ENCODE measurements at regions not wholly inside any gene's neighbourhood (a gene's known extent, or its start where the extent isn't known, plus 50 kb on each side); places are given as distances from the start of the nearest gene placed in this dataset.
A peak's percentile ranks its signal among the peaks of the same experiment; 100 is the strongest.

DNA sequence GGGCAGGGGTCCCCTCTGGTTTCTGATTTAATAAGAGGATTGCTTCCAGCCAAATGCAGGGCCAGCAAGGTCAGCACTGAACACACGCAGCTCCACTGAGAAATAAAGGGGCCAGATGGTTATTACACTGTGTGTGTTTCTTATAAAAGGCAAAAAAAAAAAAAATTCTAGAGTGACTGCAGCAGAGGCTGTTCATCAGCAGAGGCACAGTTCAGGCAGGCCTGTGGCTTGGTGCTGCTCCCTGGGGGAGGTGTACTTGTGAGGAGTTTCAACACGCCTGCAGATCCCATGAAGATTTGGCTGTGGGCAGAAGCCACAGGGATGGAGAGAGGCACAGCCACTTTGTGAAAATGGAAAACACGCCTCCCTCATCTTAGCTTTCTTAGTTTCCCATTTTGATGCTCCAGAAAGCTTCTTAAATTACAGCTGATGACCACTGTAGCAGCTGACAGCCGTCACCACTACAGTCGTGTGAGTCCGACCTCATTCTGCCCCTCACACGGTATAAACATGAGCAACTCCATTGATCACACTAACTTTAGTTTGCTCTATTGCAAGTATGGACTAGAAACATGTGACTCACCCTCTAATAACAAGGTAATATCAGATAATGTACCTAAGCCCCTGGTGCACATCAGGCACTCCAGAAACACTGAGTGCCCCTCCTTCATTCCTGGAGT lies 726.5 kb upstream of the RAB6C start:
- intact Hi-C loops (cut with DNase I): no loop called here
- H3K27ac ChIP-seq: no peak overlapping the region

DNA sequence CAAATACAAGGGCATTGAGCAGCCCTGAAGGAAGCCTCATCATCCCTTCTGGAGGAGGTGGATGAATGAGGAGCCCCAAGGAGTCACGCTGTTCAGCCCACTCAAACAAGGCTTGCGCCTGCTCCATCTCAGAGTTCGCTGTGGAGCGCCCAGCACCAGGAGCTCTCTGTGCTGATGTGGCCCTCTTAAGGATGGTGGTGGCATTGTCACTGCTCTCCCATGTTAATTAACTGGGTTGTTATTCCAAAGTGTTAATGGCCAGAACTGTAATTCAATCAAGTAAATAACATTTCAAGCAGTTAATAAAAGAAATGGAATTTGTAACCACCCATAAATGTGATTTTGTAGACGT lies 726.0 kb upstream of the RAB6C start:
- DNase-seq: no peak
- Histone ChIP-seq H3K36me3 (no peaks in the 10 kb centered on the region), H3K27ac (no peak overlapping the region), H3K9me3 (no peaks in the 10 kb centered on the region), H3K4me3 (no peak overlapping the region), H3K4me1 (no peaks in the 10 kb centered on the region), H3K27me3 (no peaks in the 10 kb centered on the region)
- peak; percentile 18 for ATAC-seq
- intact Hi-C loops (cut with DNase I): no loop called here
- TF ChIP-seq, protein P1, sequence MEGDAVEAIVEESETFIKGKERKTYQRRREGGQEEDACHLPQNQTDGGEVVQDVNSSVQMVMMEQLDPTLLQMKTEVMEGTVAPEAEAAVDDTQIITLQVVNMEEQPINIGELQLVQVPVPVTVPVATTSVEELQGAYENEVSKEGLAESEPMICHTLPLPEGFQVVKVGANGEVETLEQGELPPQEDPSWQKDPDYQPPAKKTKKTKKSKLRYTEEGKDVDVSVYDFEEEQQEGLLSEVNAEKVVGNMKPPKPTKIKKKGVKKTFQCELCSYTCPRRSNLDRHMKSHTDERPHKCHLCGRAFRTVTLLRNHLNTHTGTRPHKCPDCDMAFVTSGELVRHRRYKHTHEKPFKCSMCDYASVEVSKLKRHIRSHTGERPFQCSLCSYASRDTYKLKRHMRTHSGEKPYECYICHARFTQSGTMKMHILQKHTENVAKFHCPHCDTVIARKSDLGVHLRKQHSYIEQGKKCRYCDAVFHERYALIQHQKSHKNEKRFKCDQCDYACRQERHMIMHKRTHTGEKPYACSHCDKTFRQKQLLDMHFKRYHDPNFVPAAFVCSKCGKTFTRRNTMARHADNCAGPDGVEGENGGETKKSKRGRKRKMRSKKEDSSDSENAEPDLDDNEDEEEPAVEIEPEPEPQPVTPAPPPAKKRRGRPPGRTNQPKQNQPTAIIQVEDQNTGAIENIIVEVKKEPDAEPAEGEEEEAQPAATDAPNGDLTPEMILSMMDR (IDR thresholded peaks at IDR 0.05): peak; percentile 21

More for the DNA sequence above, 726.5 kb upstream of the RAB6C start:
- H3K27me3 ChIP-seq: no peaks in the 10 kb centered on the region
- H3K4me1 ChIP-seq: no peaks in the 10 kb centered on the region
- TF ChIP-seq, protein P1 (IDR thresholded peaks at IDR 0.05): no peak
- DNase-seq (peak; percentile 34), ATAC-seq (no peak)
- no peaks in the 10 kb centered on the region for H3K9me3 ChIP-seq
- H3K36me3 ChIP-seq: no peaks in the 10 kb centered on the region
- H3K4me3 ChIP-seq: no peak overlapping the region

DNA sequence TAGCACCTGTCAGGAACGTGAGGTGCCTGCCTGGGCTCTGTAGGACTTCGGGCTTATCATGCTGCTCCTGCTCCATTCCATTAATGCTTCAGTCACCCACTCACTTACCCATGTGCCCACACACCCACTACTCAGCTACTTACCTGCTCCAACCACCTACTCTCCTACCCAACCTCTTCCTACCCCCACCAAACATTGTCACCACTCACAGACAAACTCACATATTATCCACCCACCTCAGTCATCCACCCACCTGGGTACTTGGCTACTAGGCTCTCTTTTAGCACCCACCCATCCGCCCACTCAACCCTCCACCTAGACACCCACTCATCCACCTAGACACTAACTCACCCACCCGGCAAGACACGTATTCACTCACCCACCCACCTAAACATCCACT lies 724.7 kb upstream of the RAB6C start:
- DNase-seq (no peak), ATAC-seq (no peak)
- H3K4me3 ChIP-seq: no peak overlapping the region
- no peaks in the 10 kb centered on the region for H3K27me3 ChIP-seq
- intact Hi-C loops (cut with DNase I): no loop called here
- TF ChIP-seq, protein P1 (IDR thresholded peaks at IDR 0.05): no peak
- H3K27ac ChIP-seq: no peak overlapping the region
- no peaks in the 10 kb centered on the region for H3K4me1 ChIP-seq
- no peaks in the 10 kb centered on the region for H3K36me3 ChIP-seq
- H3K9me3 ChIP-seq: no peaks in the 10 kb centered on the region

DNA sequence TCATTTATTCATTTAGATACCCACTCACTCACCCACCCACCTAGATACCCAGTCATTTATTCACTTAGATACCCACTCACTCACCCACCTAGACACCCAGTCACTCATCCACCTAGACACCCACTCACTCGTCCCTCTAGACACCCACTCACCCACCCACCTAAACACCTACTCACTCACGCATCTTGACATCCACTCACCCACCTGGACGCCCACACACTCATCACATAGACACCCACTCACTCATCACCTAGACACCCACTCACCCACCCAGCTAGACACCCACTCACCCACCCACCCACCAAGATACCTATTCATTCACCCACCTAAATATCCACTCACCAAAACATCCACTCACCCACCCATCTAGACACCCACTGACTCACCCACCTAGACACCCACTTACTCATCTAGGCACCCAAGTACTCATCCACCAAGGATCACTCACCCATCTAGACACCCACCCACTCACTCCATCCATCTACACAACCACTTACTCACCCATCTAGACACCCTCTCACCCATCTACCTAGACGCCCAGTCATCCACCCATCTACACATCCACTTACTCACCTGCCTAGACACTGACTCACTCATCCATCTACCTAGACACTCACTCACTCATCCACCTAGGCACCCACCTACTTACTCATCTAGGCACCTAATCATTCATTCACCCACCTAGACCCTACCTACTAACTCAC lies 723.7 kb upstream of the RAB6C start:
- Histone ChIP-seq H3K36me3 (no peaks in the 10 kb centered on the region), H3K9me3 (no peaks in the 10 kb centered on the region), H3K27me3 (no peaks in the 10 kb centered on the region), H3K4me3 (no peak overlapping the region), H3K27ac (no peak overlapping the region), H3K4me1 (no peaks in the 10 kb centered on the region)
- DNase-seq: no peak
- ATAC-seq: no peak
- intact Hi-C loops (cut with DNase I): no loop called here
- TF ChIP-seq, protein P1 (IDR thresholded peaks at IDR 0.05): no peak

DNA sequence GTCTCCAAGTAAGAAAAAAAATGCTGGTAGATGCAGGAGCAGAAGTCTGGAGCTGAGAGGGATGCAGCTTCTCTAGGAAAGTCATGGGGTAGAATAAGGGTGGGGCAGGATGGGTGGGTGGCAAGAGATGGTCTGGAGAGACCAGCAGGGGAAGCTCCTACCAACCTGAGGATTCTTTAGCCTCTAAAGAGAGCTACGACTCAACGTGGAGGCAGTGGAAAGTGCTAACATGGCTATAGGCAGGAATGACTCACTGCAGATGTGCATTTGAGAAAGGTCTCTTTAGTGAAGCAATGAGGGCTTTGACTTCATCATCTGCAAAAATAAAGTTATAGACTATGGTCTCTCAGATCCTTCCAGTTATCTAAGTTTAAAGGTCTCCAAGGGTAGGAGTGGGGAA lies 722.8 kb upstream of the RAB6C start:
- ATAC-seq (no peak), DNase-seq (no peak)
- Histone ChIP-seq H3K27ac (no peak overlapping the region), H3K4me3 (no peak overlapping the region), H3K9me3 (no peaks in the 10 kb centered on the region), H3K27me3 (no peaks in the 10 kb centered on the region), H3K4me1 (no peaks in the 10 kb centered on the region), H3K36me3 (no peaks in the 10 kb centered on the region)
- TF ChIP-seq, protein P1 (IDR thresholded peaks at IDR 0.05): no peak
- intact Hi-C loops (cut with DNase I): no loop called here
